HG02678 (cell line): ENCODE measurements at regions not wholly inside any gene's neighbourhood (a gene's known extent, or its start where the extent isn't known, plus 50 kb on each side); places are given as distances from the start of the nearest gene placed in this dataset.
"Not testable (repeated sequence)": the region's sequence is repeated elsewhere in the genome, so short reads cannot be mapped to it uniquely, and the experiment has no call there.

Experiments
- ATAC-seq: cut with Tn5 transposase; IDR thresholded peaks from one replicate; pipeline ENCODE4 v1.9.1; 2021; ENCODE audit warnings: mild to moderate bottlenecking, moderate library complexity; ENCODE audit not compliant: unreplicated experiment

DNA sequence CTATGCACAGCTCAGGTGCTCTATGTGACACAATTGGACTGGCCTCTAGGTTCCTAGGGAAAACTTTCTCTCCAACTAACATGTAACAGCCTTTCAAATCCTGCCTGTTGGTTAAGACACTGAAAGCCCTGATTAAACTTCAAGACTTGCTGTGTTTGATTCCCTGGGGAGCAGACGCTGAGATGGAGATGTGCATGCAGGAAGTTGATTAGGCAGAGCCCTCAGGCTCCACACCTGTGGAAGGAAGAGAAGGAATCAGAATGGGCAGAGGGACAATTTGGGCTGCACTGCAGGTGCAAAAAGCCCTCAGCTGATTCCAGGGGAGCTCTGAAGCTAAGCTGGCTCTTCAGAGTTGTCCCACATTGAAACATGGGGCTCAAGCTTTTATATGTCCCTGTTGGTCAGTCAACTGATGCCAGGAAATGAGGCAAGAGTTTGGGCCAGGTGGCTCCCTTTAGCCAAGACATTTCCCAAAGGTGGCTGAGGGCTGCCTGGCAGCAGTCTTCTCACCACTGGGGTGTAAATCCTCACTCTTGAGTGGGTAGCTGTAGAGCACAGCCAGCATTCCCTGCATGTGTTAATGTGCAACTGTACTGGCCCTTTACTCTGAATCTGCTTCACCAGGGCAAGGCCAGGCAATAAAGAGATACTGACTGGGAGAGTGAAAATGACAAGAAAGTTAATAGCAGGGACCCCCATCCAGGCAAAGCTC is 199.5 kb upstream of the DDX18 start:
- ATAC-seq = no peak

DNA sequence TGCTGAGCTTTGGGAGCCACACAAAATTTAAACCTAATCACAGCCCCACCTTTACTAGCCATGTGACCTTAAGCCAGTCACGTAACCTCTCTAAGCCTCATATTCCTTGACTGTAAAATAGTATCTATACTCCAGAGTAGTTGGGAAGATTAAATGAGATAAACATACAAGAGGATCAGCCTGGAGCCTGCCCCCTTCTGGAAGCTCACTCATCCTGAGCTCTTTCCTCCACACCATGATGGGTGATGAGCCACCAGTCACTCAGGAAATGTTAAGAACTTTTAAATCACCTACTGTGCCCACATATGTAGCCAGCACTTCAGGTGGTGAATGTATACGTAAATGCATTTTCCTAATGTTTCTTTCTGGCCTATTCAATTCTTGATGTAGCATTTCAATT is 195.9 kb upstream of the DDX18 start:
- ATAC-seq = no peak

DNA sequence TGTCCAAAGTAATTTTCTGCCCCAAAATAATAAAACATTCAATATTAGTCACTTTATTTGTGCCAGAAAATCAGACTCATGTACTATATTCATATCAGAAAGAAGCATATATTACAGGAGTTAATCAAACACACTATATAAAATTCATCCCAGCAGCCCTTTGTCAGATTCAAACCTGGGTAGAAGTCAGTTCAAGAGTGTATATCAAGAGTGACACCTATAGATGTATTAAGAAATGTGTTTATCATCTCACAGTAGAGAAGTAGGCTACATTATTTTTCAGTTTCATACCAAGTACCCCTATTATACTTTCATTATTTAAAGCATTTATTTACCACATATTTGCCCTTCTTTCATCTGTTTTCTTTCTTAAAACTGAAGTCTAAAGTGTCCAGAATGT is 193.2 kb upstream of the DDX18 start:
- ATAC-seq = no peak

DNA sequence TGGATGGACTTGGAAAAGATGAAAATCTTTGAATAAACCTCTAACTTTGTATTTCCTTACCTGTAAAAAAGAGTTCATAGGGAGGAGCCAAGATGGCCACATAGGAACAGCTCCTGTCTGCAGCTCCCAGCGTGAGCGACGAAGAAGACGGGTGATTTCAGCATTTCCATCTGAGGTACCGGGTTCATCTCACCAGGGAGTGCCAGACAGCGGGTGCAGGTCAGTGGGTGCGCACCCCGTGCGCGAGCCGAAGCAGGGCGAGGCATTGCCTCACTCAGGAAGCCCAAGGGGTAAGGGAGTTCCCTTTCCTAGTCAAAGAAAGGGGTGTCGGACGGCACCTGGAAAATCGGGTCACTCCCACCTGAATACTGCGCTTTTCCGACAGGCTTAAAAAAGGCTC is 191.3 kb upstream of the DDX18 start:
- not testable (repeated sequence) for ATAC-seq

DNA sequence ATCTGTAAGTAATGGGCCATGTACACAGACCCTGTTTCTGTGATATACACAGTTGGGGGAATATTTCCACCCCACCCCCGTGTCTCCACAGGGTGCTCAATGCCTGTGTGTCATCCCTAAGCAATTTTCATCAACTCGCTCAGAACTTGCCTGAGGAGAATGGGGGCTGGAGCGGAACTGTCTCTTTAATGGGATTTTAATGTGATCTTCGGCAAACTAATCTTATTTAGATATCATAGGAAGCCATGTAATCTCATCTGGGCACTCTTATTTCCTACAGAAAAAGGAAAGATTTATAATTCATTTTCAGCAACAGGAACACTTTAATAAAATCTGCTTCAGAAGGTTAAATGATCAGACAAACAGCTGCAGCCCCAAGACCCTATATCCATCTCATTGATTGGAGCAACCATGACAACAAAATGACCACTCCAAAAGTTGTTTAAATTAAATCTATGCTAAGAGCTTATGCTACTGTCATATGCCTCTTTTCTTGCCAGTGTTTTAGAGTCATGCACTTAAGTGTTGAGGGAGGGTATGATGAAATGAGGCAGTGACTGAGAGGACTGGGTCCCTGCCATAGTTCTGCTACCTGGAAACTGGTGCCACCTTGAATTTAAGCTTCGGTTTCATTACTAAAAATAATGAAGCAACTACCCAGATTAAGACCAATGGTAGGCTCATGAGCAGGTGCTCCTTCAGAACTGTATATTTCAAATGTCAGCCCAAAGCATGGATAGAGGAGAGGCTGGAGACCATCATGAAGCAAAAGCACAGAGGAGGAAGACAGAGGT is 183.1 kb upstream of the DDX18 start:
- no peak for ATAC-seq

DNA sequence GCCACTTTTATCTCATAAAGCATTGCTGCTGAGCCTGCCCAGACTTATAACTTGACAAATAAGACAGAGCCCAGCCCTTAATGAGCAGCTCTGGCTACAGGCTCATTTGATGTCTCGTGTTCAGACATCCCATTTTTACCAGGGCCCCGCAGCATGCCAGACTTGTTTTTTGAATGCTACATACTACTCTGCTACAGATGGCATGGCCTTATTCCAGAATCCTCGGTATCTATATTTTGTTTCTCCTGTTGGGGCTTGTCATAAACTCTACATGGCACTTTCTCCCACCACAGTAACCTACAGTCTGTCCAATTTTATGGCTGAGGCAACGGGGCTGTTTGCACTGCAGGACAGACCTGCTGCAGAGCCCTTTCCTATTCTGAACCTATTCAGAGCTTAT is 179.0 kb upstream of the DDX18 start:
- no peak for ATAC-seq

DNA sequence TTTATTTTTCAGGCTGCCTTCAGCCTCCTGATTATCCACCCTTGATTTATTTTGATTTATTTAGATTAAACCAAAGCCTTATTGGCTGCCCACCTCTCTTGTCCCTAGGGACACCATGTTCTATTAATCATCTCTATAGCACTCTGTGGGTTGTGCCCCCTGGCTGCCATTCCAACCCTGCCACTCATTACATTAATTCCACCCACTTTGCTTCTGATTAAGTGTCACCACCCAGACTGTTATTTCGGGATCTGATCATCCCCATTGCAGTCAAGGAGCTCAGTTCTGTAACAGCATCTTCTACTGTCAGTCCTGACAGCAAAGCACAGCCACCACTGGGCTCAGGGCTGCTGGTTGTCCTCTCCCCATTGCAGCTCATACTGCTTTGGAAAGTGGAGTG is 175.1 kb upstream of the DDX18 start:
- ATAC-seq = no peak

DNA sequence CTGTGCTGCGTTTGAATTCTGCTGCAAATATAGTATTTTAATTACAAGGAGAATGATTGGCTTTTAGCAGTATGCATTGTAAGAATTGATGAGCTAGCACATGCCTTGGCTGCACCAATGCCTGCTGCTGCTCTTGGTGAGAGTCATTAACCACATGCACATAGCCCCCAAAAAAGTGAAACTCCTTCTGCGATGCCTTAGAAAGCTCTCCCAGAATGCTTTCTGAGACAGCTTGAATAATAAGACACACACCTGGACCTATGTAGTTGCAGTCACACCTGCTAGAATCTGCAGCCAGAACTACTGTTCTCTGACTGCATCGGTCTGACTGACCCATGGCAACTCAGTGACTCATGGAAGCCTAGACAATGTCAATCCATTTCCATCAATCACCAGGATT is 170.1 kb upstream of the DDX18 start:
- ATAC-seq = no peak

DNA sequence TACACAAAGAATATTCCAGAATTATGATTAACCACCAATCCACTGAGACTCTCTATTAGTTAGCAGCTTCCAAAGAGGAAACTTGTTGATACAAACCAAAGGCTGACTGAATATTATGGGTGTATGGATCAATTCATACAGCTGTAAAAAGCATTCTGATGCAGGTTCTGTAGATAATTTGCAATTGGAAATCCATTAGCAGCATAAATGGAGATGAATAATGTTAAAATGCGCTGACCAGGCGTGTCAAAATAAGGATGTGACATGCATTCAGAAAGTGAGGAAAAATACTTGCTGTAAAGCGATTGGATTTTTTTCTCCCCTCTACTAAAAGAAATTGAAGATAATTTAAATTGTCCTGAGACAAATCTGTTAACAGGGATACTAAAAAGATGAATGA is 169.0 kb upstream of the DDX18 start:
- ATAC-seq = no peak

DNA sequence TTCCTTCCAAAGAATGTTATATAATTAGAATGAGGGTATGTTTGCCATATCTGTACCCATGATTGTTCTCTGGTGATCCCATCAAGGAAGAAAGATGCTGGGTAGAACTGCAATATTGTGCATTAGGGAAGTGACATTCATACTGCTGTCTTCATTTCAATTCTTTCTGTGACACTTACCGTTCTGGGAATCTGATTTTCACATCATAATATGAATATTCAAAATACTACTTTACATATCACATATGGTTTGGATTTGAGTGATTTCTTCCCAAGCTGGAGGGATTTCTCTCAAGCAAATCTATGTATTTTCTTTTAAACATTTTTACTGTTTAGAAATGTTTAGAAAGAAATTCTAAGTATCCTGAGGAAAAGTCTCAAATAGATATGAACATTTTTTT is 168.4 kb upstream of the DDX18 start:
- no peak for ATAC-seq

DNA sequence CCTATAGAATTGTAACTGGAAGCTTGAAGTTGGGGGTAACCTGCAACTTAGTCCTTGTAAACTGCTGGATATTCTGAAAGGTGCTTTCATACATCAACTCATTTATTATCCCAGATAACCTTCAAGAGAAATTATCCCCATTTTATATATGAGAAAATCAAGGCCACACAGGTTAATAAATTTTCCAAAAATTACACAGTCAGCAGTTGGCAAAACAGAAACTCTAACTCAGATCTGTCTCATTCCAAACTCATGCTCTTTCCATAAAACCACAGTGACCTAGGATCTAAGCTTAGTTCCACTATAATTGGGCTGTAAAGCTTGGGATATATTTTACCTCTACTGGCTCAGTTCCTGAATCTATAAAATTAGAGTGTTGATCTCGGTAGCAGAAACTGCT is 167.6 kb upstream of the DDX18 start:
- ATAC-seq = no peak

DNA sequence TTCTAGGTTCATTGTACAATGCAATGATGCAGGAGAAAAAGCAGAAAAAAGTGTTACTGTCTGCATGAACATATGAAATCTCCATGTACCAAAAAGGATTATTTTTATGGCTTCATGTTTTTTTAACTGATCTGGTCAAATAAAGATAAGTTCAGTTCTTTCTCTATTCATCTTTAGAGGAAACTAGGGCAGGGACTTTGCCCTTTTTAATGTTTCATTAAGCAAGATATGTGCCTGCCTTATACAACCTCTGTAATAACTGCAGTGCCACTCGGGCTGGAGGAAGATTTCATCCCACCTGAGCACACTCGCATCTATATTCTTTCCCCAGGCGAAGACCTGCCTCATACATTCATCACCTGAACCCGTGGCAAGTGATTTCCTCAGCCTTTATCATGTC is 157.9 kb upstream of the DDX18 start:
- ATAC-seq = no peak

DNA sequence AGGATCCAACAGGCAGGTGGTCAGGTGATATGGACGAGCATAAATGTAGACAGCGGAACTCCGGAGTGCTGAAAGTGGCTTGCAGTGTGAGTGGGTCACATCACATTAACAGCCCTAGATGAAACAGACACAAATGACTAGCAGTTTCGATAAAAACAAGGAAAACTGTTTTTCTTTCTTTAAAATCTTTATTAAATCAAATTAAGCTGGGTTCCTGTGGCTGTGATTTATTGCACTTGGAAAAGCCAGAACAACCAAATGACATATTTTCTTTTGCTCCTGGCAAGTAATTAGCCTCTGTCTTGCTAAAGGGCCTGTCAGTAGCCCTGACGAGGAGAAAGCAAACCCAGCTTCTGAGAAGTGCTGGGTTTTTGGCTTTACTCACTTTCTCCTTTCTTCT is 152.9 kb upstream of the DDX18 start:
- ATAC-seq = no peak

DNA sequence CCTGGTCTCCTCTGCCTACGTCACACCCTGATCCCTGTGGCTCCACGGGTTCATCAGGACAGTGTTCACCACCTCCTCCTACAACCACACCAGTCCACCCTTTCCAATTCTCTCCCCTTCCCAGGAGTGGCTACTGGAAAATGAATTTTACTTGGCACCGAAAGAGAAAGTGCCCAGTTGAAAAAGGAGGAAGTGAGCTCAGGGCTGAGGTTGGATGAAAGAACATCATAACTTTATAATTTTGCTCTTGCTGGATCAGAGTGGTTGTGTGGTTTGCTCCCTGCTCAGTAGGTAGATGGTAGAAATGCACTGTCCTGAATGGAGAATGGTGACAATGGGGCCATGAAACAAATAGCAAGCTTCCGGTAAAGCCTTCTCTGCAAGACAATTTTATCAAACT is 140.3 kb upstream of the DDX18 start:
- no peak for ATAC-seq

DNA sequence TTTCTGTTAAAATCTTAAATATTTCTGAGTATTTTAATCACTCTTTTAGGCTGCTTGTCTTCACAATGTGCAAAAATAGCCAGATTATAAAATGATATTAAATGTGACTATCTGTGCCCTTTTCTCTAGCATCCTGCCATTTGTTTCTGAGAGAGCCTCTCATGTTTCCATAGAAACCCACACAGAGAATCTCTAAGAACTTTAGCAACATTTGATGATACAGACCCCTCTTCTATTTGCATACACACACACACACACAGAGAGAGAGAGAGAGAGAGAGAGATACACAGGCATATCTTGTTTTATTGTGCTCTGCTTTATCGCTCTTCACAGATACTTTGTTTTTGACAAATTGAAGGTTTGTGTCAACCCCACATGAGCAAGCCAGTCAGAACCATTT is 134.5 kb upstream of the DDX18 start:
- no peak for ATAC-seq

DNA sequence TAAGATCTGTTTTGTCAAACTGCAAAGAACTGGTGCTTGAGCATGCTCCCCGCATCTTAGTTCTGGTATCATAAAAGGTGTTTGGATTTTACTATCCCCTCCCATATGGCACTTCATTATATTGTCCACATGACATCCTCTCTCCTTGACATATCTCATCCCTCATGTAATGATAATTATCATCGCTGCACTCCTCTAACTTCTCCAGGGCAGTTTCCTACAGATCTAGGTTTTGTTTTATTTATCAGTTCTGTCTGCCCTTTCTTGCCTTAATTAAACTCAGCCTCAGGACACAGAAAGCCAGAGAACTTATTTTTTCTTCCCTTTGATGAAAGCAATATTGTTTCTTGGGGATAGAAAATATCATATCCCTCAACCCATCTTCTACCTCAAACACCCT is 129.6 kb upstream of the DDX18 start:
- ATAC-seq = no peak

DNA sequence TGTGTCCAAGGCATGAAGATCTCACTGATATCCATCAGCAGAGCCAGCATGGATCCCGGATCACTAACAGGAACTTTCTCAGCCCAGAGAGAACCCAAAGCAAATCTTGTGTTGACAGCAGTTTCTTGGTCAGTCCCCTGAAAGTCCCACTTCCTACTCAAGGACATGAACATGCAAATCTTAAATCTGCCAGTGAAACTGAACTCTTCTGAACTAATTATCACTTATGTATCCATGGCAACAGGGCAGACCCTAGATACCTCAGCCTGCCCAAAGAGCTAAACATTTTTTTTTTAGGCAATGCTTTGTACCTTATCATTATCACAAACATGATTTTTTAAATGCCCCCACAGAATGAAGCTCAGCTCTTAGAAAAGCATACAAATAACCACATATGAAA is 127.8 kb upstream of the DDX18 start:
- peak; percentile 87 for ATAC-seq

DNA sequence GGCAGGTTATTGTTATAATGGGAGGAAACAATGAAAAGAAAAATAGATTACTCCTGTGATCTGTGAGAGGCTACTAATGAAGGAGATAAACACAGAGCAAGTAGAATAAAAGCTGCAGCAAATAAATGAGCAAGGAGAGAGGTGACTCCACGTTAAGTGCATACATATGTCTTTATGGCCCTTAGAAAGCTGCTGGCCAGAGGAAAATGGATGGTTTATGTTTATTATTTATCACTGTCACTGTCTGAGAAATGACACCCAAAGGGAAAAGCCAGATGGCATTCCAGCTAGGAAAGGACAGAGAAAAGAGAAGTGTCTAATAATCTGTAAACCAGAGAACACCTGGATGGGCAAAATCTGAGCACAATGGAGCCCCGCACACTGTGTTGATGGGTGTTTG is 122.9 kb upstream of the DDX18 start:
- ATAC-seq = no peak

DNA sequence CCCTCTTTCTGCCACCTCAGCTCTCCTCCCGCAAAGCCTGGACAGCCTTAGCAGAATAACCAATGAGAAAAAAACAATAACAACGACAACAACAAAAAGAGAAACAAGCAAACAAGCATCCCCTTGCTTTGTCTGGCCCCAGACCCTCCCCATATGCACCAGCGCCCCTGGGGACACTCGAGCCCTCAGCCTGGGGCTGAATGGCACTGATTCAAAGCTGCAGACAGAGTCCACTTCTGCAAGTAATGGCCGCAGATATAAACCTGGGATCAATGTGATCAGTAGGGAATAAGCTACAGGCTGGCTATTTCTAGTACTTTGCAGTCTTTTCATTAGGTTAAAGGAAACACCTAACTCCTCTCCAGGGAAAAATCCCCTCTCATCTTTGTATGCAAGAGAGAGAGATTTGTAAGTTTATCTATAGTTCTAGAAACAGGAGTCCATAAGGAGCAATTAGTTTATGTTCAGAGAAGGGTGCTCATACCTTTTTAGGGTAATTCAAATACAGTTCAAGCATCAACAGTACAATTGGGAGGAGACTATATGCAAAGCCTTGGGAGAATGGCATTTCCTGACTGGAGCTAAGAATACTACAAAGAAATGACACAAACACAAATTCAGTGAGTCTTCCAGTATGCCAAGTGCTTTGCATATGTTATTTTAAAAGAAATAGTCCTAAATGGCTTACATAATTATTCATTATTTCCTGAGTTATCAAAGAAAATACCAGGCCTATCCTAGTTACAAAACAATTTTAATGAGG is 122.3 kb upstream of the DDX18 start:
- no peak for ATAC-seq

DNA sequence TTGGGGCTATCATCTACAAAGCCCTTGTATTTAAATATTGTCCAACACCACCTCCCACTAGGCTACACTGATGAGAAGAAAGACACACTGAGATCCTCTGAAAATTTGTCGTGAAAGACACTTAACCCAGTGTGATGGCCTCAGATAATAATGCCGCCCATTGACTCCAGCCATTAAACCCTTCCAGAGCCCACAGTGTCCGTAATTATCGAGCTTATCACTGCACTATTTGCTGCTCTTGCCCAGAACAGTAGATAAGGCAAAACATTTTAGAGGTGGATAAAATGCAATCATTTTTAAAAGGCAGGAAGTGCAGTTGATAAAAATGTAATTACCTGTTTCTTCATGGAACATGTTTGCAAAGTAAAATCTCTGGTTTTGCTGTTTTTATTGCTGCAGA is 121.3 kb upstream of the DDX18 start:
- ATAC-seq = no peak

DNA sequence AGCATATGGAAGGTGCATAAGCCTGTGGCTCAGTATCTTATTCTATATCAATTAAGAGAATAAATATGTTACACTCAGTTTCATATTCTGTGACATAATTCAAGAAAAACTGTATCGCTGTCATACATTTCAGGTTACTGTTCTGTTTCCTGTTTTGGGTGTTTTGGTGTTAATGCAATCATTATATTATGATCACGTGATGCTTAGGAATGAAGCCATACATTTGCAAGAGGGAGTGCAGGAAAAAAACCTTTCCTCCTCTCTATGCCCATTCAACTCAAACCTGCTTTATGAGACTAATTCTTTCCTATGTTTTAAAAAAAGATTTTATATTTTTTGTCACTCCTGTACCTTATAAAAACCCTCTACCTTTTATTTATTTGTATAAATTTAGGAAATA is 120.8 kb upstream of the DDX18 start:
- ATAC-seq = no peak

DNA sequence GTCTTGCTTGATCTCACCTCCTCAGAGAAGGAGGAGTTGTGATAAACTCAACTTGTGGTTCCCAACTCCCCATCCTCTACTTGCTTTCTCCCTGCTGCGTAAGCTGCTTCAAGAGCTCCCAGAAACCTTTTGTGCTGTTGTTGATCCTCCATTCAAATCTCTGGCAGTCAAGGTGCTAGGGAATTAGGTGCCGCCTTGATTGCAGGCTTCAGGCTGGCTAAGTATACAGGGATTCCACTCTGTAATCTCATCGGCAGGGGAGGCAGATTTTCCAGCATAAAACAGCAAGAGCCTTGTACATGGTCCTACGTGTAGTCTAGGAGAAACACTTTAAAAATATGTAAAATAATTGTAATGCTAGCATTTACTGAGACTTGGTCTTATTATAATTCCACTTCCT is 116.2 kb upstream of the DDX18 start:
- ATAC-seq = no peak
